GM19395 (cell line): ENCODE measurements at regions not wholly inside any gene's neighbourhood (a gene's known extent, or its start where the extent isn't known, plus 50 kb on each side); places are given as distances from the start of the nearest gene placed in this dataset.

Experiments
- ATAC-seq: cut with Tn5 transposase; IDR thresholded peaks from one replicate; pipeline ENCODE4 v1.9.1; 2021; ENCODE audit warnings: mild to moderate bottlenecking, moderate library complexity; ENCODE audit not compliant: unreplicated experiment

DNA sequence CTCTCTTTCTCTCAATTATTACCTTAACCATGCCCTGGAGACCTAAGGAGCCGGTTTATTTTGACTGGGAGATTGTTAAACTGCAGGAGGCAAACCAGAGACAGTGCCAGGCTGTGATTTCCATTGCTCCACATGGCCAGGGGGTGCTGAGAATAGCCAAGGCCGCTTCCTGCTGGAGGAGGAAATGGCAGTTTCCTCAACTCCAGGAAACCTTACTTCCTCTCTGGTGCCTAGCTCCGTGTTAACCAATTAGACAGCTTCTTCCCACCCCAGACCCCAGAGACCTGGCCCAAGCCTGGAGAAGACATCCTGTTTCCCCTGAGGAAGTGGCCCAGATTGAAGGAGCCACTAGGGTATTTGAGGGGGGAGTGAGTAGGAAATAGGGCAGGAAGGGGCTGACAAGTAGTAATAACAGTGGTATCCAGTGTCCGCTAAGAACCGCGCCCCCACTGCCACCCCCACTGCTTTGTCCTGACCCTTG is 161.2 kb downstream of the PLPP3 start:
- no peak for ATAC-seq

DNA sequence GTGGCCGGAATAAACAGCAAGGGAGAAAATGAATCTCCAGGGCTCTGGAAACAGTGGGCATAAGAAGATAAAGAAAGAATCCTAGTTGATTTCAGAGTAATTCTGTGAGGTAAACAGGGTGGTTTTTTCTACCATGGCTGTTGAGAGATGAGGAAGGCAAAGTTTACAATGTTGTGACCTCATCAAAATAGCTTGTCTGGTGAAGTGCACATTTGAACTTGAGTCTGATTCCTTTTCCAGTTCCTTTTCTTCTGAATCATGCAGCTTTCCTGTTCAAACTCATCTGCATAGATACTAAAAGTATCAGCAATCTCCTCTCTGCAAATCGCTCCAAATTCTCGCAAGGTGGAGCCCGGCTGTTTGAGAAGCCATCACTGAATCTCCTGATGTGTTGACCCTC is 161.7 kb downstream of the PLPP3 start:
- ATAC-seq = no peak

DNA sequence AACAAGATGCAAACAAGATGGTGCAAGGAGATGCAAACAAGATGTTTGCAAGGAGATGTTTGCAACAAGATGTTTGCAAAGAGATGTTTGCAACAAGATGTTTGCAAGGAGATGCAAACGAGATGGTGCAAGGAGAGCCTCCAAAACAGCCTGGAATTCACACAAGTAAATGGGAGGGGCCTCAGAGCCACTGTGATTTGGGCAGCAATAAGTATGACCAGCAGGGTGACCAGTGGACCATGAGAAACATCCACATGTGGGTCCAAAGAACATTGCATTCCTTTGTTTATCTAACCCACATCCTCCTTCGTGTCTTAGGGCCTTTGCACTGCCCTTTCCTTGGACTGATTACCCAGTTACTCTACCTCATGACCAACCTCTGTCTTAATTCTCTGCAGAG is 162.9 kb downstream of the PLPP3 start:
- no peak for ATAC-seq

DNA sequence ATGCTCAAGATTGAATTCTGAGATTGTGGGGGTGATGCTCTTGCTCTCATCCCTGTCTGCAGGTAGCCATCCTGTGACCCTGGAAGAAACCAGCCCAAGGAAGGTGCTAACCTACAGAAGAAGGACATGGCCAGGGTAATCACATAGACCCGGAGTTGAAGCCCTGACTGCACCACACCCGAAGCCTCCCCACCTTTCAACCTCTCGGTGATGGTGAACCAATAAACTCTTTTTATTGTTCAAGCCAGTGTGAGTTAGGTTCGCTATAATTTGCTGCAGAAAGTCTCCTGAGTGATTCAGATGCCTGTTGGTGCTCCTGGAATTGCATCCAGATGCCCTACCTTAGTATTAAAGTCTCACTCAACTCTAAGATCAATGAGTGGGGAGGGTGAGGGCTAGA is 163.6 kb downstream of the PLPP3 start:
- no peak for ATAC-seq

DNA sequence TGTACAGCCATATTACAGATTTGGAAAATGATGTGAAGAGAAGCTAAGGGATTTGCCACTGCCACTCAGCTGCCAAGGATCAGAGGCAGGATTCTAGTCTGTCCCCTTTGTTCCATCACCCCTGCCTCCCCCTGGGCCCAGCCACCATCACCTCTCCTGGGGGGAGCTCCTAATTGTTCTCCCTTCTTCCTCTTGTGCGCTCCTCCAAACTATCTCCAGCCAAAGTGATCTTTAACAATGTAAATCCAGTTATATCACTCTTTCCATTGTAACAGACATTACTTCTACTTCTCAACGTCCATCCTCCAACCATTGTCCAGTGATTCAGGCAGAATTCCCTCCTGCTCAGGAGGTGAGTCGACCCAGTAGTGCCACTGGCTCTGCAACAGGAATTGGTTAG is 164.1 kb downstream of the PLPP3 start:
- no peak for ATAC-seq

DNA sequence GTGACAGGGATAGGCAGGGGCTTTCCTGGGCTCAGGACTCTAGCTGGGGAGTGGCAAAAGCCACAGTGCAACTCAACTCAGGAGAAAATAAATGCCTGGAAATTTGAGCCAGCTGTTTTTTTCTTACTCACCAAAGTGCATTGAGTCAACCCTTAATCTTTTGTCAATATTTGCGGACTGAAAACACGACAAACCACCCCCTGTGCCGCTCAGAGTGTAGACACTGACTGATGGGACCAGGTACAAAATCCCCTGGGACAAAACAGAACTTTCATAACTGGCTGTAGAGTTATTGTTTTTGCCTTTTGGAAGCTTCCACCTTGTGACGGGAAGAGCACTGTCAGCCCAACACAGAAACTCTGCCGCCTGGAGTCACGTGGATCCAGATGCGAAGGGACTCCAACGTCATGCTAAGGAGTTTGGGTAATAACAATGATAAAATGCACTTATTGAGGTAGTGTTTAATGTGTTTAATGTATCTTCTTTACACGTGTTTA is 164.6 kb downstream of the PLPP3 start:
- ATAC-seq = no peak

DNA sequence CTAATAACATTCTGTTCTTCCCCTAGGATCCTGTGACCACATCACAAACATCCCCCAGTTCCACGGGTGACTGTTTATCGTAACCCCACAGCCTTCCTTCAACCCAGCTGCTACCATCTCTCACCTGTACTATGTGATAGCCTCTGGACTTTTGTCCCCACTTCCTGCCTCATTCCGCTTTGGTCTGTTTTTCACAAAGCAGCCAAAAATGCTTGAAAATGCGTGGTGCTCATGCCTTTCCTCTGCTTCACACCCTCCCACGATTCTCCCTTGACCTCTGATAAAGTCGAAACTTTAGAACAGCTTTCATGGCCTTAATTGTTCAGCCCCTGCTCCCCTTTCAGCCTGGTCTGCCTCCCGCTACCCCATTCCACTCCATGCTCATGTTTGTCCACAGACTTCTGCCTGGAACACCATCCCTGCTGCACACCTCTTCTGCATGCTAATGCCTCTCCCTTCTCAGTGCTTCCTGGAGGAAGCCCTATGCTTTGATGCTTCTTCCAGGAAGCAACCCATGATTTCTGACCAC is 165.6 kb downstream of the PLPP3 start:
- ATAC-seq = no peak

DNA sequence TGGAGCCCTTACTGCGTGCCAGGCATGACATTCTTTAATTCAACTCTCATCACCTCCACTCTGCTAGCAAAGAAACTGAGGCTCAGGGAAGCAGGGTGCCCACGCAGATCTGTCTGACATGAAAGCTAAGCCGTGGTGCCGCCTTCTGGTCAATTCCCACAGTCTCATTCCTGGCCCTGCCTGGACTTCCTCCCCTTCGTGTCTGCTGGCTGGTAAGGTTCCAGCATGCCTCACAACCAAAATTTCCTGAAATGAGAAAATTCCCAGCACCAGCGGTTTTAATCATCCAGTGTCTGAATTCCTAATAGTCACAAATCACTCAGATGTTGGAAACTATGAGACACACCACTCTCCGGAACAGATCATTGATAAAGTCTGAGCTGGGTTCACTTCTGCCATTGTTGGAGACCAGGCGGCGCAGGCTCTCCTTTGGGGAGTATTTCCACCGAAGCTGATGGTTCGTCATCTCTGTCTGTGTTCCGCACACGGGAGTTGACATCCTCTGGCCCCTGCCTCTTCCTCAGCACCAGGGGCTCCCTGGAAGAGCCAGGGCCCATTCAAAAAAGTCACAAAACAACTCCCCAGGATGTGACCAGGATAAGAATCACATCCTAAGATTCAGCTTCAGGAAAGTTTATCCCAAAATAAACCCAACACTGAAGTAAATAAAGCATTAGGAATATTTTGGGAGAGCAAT is 167.7 kb downstream of the PLPP3 start:
- no peak for ATAC-seq

DNA sequence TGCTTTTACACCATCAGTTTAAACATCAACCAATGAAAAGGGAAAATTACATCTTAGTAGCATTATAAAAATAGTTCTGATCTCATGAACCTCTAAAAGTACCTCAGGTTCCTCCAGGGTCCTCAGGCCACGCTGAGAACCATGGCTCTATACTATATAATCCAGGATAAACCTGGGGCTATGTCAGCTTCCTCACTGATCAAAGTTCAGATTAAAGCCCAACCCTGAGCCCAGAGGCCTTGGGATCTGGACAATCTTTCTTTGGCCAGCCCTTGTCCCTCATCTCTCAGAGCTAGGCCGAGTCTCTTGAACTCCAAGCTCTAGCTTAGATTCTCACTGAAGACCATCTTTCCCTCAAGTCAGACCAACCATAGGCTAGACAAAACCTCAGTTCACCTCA is 168.3 kb downstream of the PLPP3 start:
- no peak for ATAC-seq

DNA sequence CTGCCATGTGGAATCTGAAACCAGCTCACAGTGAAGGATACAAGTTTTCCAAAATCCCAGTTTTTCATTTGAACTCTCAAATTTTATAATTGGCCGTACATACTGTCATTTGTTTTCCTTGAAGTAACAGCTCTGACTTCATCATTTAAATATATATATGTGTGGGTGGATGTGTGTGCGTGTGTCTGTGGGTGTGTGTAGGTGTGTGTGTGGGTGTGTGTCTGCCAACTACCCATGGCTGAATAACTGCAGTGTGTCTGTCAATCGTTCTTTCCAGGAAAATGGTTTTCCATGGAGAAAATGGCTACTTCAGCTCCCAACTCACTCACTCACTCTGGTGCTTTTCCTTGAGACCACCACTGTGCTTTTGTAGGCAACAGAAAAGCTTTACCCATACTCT is 169.0 kb downstream of the PLPP3 start:
- ATAC-seq = no peak

DNA sequence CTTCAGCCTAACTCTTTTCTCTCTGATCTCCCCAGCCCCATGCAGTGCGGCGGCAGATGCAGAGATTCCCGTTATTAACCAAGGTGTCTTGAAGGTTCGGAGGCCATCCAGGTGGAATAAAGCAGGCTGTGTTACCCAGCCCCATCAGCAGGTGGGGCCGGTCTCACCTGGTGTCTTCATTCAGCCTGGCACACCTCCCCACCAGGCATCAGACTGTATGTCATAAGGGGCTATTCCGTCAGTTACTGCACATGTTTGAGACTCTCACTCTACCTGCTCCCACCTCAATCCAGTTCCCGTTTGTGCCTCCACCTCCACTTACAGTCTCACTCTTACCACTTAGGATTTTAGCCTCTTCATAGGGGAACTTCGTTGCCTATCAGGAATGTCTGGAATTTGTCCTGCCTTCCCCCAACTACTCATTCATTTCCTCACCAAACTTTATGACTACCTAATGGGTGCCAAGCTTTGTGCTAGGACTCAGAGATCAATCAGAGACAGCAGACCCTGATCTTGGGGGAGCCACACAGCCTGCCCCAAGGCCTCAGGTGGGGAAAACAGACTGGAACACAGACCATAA is 170.2 kb downstream of the PLPP3 start:
- ATAC-seq = no peak

DNA sequence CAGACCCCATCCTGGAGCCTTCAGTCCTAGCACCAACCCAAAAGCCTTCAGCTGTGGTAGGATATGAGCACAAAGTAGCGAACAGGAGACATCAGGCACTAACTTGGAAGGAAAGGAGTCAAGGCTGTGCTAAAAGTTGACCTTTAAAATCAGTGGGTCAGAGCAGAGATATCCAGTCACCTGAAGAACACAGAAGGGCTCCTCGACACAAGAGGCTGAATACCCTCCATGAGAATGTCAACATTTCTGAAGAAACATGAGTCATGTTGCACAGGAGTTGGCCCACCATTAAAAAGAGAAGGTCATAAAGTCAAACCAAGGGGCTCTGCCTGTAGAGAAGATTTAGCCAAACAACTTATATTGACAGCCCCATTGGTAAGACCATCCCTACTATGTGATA is 172.5 kb downstream of the PLPP3 start:
- ATAC-seq = no peak

DNA sequence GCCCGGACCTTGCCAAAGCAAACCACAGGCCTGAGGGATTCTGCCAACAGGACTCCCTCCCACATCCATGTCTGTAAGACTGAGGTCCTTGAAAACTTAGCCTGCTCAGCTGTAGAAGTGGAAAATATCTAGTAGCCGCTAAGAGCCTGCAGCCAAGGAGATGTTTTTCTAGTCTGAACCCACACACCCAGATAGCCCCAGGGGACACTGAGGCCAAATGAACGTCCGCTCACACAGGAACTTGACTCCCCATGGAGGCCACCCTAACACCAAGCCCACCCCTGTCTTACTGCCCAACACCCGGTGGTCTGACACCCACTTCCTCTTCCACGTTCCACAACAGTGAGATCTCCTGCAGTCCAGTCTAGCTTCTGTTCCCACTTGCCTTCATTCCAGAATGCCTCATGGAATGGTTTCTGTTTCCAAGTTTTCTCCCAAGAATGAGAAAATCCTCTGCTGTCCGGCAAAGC is 174.8 kb downstream of the PLPP3 start:
- ATAC-seq = no peak

DNA sequence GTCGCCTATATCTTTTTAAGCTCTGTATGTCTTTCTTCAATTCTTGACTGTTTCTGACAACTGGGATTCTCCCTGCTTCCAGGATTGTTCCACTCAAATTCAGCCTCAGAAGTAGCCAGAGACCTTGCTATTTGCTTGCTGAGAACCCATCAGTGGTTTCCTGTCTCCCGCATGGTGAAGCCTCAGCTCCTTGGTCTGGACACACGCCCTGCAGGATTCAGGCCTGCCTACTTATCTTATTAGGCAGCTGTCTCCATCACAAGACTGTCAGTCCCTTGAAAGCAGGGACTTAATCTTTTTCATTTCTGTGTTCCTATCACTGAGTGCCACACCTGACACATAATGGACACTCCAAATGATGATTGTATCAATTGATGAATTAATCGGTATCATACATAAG is 175.3 kb downstream of the PLPP3 start:
- no peak for ATAC-seq

DNA sequence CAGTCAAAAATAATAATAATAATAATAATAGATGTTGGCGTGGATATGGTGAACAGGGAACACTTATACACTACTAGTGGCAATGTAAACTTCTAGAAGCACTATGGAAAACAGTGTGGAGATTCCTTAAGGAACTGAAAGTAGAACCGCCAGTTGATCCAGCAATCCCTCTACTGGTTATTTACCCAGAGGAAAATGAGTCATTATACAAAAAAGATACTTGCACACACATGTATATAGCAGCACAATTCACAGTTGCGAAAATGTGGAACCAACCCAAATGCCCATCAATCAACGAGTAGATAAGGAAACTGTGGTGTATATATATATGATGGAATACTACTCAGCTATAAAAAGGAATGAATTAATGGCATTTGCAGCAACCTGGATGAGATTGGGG is 176.0 kb downstream of the PLPP3 start:
- no peak for ATAC-seq

DNA sequence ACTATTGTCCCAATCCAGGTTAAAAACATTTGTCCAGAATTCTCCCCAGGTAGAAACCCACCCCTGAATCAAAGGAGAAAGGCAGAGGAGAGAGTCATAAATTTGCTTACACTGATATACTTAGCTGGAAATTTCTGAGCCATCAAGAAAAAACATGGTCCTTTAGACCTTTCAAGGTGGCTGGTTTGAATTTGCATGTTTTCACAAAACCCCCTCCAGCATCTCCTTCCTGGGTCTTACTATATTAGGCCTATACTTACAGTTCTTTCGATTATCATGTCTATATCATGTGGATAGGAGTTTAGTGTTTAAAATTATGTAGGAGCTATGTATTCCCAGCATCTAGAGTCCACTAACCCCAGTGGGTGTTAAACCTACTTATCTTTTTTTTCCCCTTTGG is 178.2 kb downstream of the PLPP3 start:
- no peak for ATAC-seq

DNA sequence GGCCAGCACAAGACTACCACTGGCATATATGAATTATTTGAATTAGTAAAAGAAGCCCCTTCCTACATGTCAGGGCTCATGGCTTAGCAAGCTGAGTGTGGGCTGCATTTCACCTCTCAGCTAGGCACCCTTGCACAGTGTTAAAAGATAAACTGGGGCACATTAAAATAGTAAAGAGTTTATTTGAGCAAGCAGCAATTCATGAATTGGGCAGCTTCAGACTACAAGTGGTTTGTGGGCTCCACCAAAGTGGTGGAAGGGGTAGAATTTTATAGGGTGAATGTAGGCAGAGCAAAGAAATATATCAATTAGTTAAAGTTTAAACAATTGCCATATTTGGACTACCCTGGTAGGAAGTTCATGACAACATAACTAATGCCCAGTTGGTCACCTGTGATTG is 178.8 kb downstream of the PLPP3 start:
- no peak for ATAC-seq

DNA sequence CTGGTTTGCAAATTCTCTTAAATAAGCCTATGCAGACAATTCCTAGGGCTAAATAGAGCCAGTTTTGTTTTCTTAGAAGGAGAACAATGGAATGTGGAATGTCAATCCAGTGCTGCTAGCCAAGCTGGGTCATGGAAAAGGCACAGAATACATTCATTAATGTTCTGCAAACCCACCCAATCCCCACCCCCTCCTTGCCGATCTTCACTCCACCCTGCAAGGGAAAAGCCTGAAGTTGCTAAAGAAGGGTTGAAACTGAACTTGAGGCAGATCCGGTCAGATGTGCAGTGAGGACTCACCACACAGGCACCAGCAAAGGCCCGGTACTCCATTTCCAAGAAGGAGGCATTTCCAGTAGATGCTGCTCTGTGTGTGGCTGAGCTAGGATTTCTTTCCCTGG is 179.6 kb downstream of the PLPP3 start:
- no peak for ATAC-seq

DNA sequence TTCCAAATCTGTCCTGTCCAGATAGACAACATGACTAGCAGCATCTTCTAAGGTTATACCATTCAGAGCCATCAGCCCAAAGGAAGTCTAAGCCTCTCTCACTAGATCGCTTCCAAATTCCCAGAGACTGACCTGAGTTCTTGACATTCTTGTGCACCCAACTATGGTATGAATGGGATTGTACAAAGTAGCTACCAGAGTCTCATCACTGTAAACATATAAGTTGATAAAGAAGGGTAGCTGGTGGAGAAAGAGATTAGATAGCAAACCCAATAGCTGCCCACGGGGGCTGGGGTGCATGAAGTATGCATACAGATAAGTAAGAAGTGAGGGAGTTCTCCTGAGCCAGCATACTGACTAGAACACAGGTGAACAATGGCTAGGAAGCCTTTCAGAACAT is 180.0 kb downstream of the PLPP3 start:
- ATAC-seq = no peak

DNA sequence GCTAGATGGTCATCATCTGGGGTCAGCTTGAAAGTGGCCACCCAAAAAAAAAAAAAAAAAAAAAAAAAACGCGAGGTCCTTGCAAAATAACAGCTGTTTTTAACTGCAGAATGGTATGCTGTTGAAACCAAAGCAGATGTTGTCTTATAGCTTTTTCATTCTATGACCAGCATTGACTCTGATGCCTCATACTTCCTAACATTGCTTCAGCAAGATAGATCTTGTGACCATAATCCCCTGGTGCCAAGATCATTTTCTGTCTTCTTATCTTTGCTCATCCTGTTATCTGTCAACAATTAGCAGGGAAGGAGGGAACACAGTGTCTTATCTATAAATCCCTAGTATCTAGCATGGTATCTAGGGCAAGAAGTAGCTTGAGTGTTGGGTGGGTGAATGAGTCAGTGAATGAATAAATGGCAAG is 181.5 kb downstream of the PLPP3 start:
- ATAC-seq = no peak

DNA sequence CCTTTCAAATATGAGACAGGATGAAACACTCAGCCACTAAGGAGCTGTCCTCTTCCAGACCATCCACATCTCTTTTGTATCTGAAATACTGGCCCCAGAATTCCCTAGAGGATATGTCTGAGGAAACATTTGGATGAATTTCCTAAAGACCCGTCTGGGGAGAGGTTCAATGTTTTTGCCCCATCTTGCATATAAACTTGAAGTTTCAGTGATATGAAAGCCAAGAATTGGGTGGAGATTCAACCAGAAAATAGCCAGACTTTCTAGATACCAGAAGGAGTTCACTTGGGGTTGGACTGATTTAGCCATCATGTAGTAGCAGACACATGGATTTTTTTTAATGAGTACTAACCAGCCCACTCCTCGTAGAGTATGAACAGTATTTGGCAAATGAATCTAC is 182.0 kb downstream of the PLPP3 start:
- ATAC-seq = no peak

DNA sequence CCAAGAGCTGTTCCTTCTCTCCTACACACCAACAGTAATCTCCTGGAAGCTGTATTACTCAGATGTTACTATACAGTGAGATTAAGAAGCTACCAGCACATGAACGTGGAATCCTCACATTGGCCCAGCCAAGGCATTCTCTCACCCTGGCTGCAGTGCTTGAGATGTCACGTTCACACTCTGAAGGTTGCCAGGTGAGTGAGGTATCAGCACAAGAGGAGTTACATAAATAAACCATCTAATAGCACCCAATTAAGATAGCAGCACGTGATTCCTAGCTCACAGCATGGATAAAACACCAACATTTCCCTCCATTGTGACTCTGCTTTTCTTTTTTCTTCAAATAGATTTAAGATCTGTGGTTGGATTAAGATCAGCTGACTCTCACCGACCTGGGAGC is 182.8 kb downstream of the PLPP3 start:
- ATAC-seq = no peak
